T-cell (primary cell): ENCODE measurements at regions not wholly inside any gene's neighbourhood (a gene's known extent, or its start where the extent isn't known, plus 50 kb on each side); places are given as distances from the start of the nearest gene placed in this dataset.

Source experiments
- ATAC-seq, 4 experiments: fragments of 200-7000 bp in 3 of 4; fragments of 150-1000 bp in 1 of 4; cut with Tn5 transposase; replicated peaks in 1 of 4; 1 replicate in 3 of 4; 2 replicates in 1 of 4; pipeline ENCODE4 v1.10.0; 2021; ENCODE audit warnings: moderate library complexity in 3 of 4, mild to moderate bottlenecking in 2 of 4, moderate number of reproducible peaks in 1 of 4
- CTCF ChIA-PET, 2 donors: fragments of 300-600 bp; sonication (Branson Sonifier 250); formaldehyde crosslinking; loops; one replicate each; lab custom pipeline; 2022; ENCODE audit warnings: antibody characterized with exemption in 2 of 2; lab: Charles Lee
- POLR2A ChIA-PET, 2 donors: fragments of 300-600 bp; sonication (Branson Sonifier 250); formaldehyde crosslinking; loops; one replicate each; lab custom pipeline; 2022; ENCODE audit warnings: antibody characterized with exemption in 2 of 2; lab: Charles Lee
- DNase-seq, 35 experiments: peaks; one replicate each; pipeline versions ENCODE4 v3.0.0 to v3.0.0-alpha.2; 2013 to 2023
- H3K27ac ChIP-seq: one replicate; pipeline ENCODE4 v1.5.1; 2013; ENCODE audit warnings: low read length
- H3K27me3 ChIP-seq, 2 experiments: replicated peaks in 1 of 2; 1 replicate in 1 of 2; 2 replicates in 1 of 2; pipeline versions ENCODE4 v1.6.1 to v1.7.0; 2013; ENCODE audit warnings: low read length in 1 of 2, mixed read lengths in 1 of 2; ENCODE audit not compliant: control insufficient read depth in 2 of 2, insufficient read depth in 2 of 2; ENCODE audit errors: extremely low read depth in 1 of 2
- H3K36me3 ChIP-seq, 2 donors: 1 replicate in 1 of 2; 2 replicates in 1 of 2; pipeline versions ENCODE4 v1.6.1 to v1.7.0; 2013; ENCODE audit warnings: low read length in 1 of 2; ENCODE audit not compliant: control insufficient read depth in 2 of 2, insufficient read depth in 1 of 2; ENCODE audit errors: extremely low read depth in 1 of 2
- H3K4me1 ChIP-seq, 2 experiments: 1 replicate in 1 of 2; 2 replicates in 1 of 2; pipeline versions ENCODE4 v1.6.1 to v1.7.0; 2013; ENCODE audit warnings: low read length in 2 of 2, mixed read lengths in 1 of 2; ENCODE audit not compliant: insufficient read depth in 2 of 2, control insufficient read depth in 1 of 2; ENCODE audit errors: extremely low read depth in 1 of 2
- H3K4me3 ChIP-seq, 2 donors: 1 replicate in 1 of 2; 2 replicates in 1 of 2; pipeline versions ENCODE4 v1.5.1 to v1.7.0; 2013; ENCODE audit warnings: mild to moderate bottlenecking in 2 of 2, low read length in 1 of 2, moderate library complexity in 1 of 2; ENCODE audit not compliant: control insufficient read depth in 1 of 2; ENCODE audit errors: extremely low read depth in 1 of 2
- H3K9me3 ChIP-seq: 2 replicates; pipeline ENCODE4 v1.7.0; 2013
- H3K27ac Mint-ChIP-seq, 2 donors: one replicate each; pipeline ENCODE4 v1.8.0; 2020 to 2021; ENCODE audit warnings: mild to moderate bottlenecking in 2 of 2, mixed read lengths in 2 of 2
- H3K27me3 Mint-ChIP-seq, 2 donors: one replicate each; pipeline ENCODE4 v1.8.0; 2021 to 2022; ENCODE audit warnings: mixed read lengths in 2 of 2
- H3K36me3 Mint-ChIP-seq: one replicate; pipeline ENCODE4 v1.8.0; 2021; ENCODE audit warnings: mixed read lengths
- H3K4me1 Mint-ChIP-seq, 3 donors: one replicate each; pipeline ENCODE4 v1.8.0; 2020 to 2022; ENCODE audit warnings: mixed read lengths in 3 of 3, mild to moderate bottlenecking in 1 of 3
- H3K4me3 Mint-ChIP-seq, 3 donors: one replicate each; pipeline ENCODE4 v1.8.0; 2020 to 2022; ENCODE audit warnings: mild to moderate bottlenecking in 3 of 3, mixed read lengths in 3 of 3, moderate library complexity in 3 of 3
- H3K9me3 Mint-ChIP-seq, 3 donors: one replicate each; pipeline ENCODE4 v1.8.0; 2020 to 2022; ENCODE audit warnings: mixed read lengths in 3 of 3
- WGBS: methylation state at CpG from one replicate; pipeline ENCODE4 v1.1.5; 2013; ENCODE audit warnings: missing lambda C conversion rate; ENCODE audit not compliant: insufficient coverage; 5-methylcytosine and 5-hydroxymethylcytosine counted together

GRCh38 chr5:63249960-63250359 is 671.3 kb downstream of the LRRC70 start:
- ATAC-seq (no peak), DNase-seq (no peak)
- H3K27ac ChIP-seq: no peak overlapping the region
- H3K27me3 ChIP-seq: no peaks in the 10 kb centered on the region
- WGBS: no CpG with 5 or more reads among the region's 2 CpGs
- no peaks in the 10 kb centered on the region for H3K9me3 ChIP-seq
- ChIA-PET CTCF (no interaction called here), POLR2A (interaction anchor here in 1 of 2 donors (0.6 kb wide), 1 partner anchor 11 kb away, joined by 6 read pairs; no protein-coding TSS in a partner anchor)
- H3K4me1 ChIP-seq: no peaks in the 10 kb centered on the region
- H3K4me3 ChIP-seq: no peak overlapping the region
- H3K36me3 Mint-ChIP-seq: no peaks in the 10 kb centered on the region
- H3K36me3 ChIP-seq: no peaks in the 10 kb centered on the region
- no peak overlapping the region for H3K4me3 Mint-ChIP-seq
- H3K27ac Mint-ChIP-seq: no peak overlapping the region
- H3K4me1 Mint-ChIP-seq: no peaks in the 10 kb centered on the region
- H3K9me3 Mint-ChIP-seq: peaks cover 4 to 15% (median 7%) of the 10 kb centered on the region in 3 donors
- H3K27me3 Mint-ChIP-seq: no peaks in the 10 kb centered on the region

GRCh38 chr5:63247651-63248050 is 669.0 kb downstream of the LRRC70 start:
- Histone ChIP-seq H3K4me3 (no peak overlapping the region), H3K27me3 (no peaks in the 10 kb centered on the region), H3K27ac (no peak overlapping the region), H3K4me1 (no peaks in the 10 kb centered on the region), H3K36me3 (no peaks in the 10 kb centered on the region), H3K9me3 (no peaks in the 10 kb centered on the region)
- H3K4me1 Mint-ChIP-seq: no peaks in the 10 kb centered on the region
- no CpG with 5 or more reads among the region's 1 CpG for WGBS
- ATAC-seq: no peak
- no peaks in the 10 kb centered on the region for H3K36me3 Mint-ChIP-seq
- H3K4me3 Mint-ChIP-seq: no peak overlapping the region
- POLR2A ChIA-PET: no interaction called here
- no peak for DNase-seq
- CTCF ChIA-PET: no interaction called here
- H3K9me3 Mint-ChIP-seq: peaks cover 0 to 4% (median 4%) of the 10 kb centered on the region in 3 donors
- H3K27ac Mint-ChIP-seq: no peak overlapping the region
- H3K27me3 Mint-ChIP-seq: no peaks in the 10 kb centered on the region

- Histone ChIP-seq H3K36me3 (no peaks in the 10 kb centered on the region), H3K4me1 (no peaks in the 10 kb centered on the region), H3K9me3 (no peaks in the 10 kb centered on the region), H3K27ac (no peak overlapping the region), H3K27me3 (no peaks in the 10 kb centered on the region), H3K4me3 (no peak overlapping the region)
- Mint-ChIP-seq H3K36me3 (no peaks in the 10 kb centered on the region), H3K27me3 (no peaks in the 10 kb centered on the region), H3K4me3 (no peak overlapping the region), H3K4me1 (no peaks in the 10 kb centered on the region), H3K27ac (no peak overlapping the region), H3K9me3 (peaks cover 2 to 6% (median 4%) of the 10 kb centered on the region in 3 donors)
- ChIA-PET CTCF (no interaction called here), POLR2A (no interaction called here)
- ATAC-seq: no peak
- no peak for DNase-seq
- WGBS: no CpG with 5 or more reads among the region's 1 CpG
Observed at GRCh38 chr5:63245271-63245670, 666.7 kb downstream of the LRRC70 start.

GRCh38 chr5:63240063-63240755 is 661.6 kb downstream of the LRRC70 start:
- Histone ChIP-seq H3K27ac (no peak overlapping the region), H3K4me3 (no peak overlapping the region), H3K4me1 (no peaks in the 10 kb centered on the region), H3K9me3 (no peaks in the 10 kb centered on the region), H3K27me3 (no peaks in the 10 kb centered on the region), H3K36me3 (no peaks in the 10 kb centered on the region)
- Mint-ChIP-seq H3K27ac (no peak overlapping the region), H3K4me3 (no peak overlapping the region), H3K9me3 (peaks cover 0 to 11% (median 10%) of the 10 kb centered on the region in 3 donors), H3K4me1 (no peaks in the 10 kb centered on the region), H3K36me3 (no peaks in the 10 kb centered on the region), H3K27me3 (no peaks in the 10 kb centered on the region)
- ChIA-PET POLR2A (no interaction called here), CTCF (no interaction called here)
- DNase-seq: no peak
- 67% methylated on average over 5 of the region's 8 CpGs for WGBS
- no peak for ATAC-seq

GRCh38 chr5:63233911-63234310 is 655.3 kb downstream of the LRRC70 start:
- ChIA-PET POLR2A (no interaction called here), CTCF (no interaction called here)
- peaks cover 2 to 12% (median 8%) of the 10 kb centered on the region in 3 donors for H3K9me3 Mint-ChIP-seq
- H3K36me3 Mint-ChIP-seq: no peaks in the 10 kb centered on the region
- DNase-seq (no peak), ATAC-seq (no peak)
- H3K4me1 Mint-ChIP-seq: no peaks in the 10 kb centered on the region
- no peak overlapping the region for H3K27ac Mint-ChIP-seq
- no CpG with 5 or more reads among the region's 3 CpGs for WGBS
- H3K27ac ChIP-seq: no peak overlapping the region
- H3K4me1 ChIP-seq: no peaks in the 10 kb centered on the region
- H3K36me3 ChIP-seq: no peaks in the 10 kb centered on the region
- H3K4me3 Mint-ChIP-seq: no peak overlapping the region
- H3K27me3 Mint-ChIP-seq: no peaks in the 10 kb centered on the region
- H3K9me3 ChIP-seq: no peaks in the 10 kb centered on the region
- H3K27me3 ChIP-seq: no peaks in the 10 kb centered on the region
- H3K4me3 ChIP-seq: no peak overlapping the region

GRCh38 chr5:63233361-63233760 is 654.7 kb downstream of the LRRC70 start:
- no CpG with 5 or more reads among the region's 1 CpG for WGBS
- H3K36me3 Mint-ChIP-seq: no peaks in the 10 kb centered on the region

More at GRCh38 chr5:63233361-63233760, 654.7 kb downstream of the LRRC70 start:
- Mint-ChIP-seq H3K27me3 (no peaks in the 10 kb centered on the region), H3K27ac (no peak overlapping the region), H3K4me3 (no peak overlapping the region), H3K4me1 (no peaks in the 10 kb centered on the region), H3K9me3 (peaks cover 2 to 9% (median 5%) of the 10 kb centered on the region in 3 donors)
- H3K27me3 ChIP-seq: no peaks in the 10 kb centered on the region
- no peaks in the 10 kb centered on the region for H3K36me3 ChIP-seq
- DNase-seq: no peak
- H3K9me3 ChIP-seq: no peaks in the 10 kb centered on the region
- no peak overlapping the region for H3K4me3 ChIP-seq
- ChIA-PET POLR2A (no interaction called here), CTCF (no interaction called here)
- no peaks in the 10 kb centered on the region for H3K4me1 ChIP-seq
- no peak overlapping the region for H3K27ac ChIP-seq
- no peak for ATAC-seq
